ENCODE measurements at regions not wholly inside any gene's neighbourhood (a gene's known extent, or its start where the extent isn't known, plus 50 kb on each side); places are given as distances from the start of the nearest gene placed in this dataset.

GRCh38 chr2:215691346-215691745, 255.5 kb upstream of the FN1 start:
- DNase-seq (ENCODE audit: low read depth in 2 of 2) = no peak

- DNase-seq (ENCODE audit: low read depth in 2 of 2) = no peak
These were observed 251.5 kb upstream of the FN1 start for GRCh38 chr2:215687149-215688031.

DNA sequence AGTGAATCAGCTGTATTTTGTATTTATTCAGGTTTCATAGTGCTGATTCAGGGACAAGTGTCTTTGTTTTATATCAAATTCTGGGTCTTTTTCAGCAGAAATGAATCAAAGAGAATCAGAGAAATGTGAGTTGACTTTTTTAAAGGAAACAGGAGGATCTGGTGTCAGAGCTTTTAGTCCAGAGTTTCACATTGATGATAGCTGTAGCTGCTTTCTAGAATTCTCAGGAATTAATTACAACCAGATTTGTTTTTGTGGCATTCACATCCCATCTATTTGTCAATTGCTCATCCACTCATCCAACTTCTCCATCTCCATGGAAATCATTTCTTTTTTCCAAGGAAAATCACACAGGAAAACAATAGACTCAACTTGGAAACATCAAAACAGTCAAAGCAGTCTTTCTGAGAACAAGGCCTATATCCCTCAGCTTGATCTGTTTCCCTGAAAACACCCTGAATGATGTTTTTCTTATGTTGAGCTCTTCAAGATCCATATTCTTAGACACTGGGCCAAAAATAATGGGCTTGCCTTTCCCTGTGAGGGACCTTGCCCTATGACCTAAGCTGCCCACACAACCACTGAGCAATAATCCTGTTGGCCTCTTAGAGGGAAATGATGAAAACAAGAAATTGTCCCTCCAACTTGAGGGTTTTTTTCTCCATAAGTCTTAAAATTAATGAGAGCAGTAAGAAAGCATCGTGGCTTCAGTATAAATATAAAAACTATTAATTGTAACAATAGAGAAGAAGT, 249.5 kb upstream of the FN1 start:
- DNase-seq (ENCODE audit: low read depth in 2 of 2) = no peak

GRCh38 chr2:215684448-215685237, 248.8 kb upstream of the FN1 start:
- no peak for DNase-seq (ENCODE audit: low read depth in 2 of 2)

GRCh38 chr2:215683295-215683694, 247.4 kb upstream of the FN1 start:
- no peak for DNase-seq (ENCODE audit: low read depth in 2 of 2)

DNA sequence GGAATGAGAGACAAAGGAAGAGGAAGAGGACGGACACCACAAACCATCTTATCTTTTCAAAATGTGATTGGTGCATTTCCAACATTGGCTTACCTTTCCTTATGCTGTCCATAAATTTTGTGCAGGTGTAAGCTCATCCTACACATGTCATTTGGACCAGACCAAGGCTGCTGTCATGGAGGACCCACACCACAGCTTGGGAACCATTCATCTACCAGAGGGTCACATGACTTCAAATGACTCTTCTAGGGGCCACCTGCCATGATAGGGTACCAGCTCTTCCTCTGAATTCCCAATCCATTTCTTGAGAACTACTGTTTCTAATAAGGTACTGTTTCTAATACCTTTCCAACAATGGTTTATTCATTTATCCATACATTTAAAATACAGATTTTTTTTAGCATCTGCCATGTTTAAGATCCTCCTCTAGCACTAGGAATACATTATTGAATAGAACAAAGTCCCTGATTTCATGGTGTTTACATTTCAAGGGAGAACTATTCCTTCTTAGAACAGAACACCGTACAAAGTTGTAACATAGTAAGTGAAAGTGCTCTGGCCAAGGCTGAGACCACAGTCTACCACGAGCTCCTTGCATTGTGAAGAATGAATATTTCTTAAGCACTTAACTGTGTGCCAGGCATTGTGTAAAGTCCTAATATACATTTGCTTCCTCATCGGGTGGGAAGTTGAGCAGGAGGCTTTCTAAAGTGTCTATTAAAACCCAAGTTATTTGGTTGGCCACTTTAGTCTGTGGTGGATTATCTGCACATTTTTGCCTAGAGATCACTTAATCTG, 246.1 kb upstream of the FN1 start:
- DNase-seq (ENCODE audit: low read depth in 2 of 2) = no peak

DNA sequence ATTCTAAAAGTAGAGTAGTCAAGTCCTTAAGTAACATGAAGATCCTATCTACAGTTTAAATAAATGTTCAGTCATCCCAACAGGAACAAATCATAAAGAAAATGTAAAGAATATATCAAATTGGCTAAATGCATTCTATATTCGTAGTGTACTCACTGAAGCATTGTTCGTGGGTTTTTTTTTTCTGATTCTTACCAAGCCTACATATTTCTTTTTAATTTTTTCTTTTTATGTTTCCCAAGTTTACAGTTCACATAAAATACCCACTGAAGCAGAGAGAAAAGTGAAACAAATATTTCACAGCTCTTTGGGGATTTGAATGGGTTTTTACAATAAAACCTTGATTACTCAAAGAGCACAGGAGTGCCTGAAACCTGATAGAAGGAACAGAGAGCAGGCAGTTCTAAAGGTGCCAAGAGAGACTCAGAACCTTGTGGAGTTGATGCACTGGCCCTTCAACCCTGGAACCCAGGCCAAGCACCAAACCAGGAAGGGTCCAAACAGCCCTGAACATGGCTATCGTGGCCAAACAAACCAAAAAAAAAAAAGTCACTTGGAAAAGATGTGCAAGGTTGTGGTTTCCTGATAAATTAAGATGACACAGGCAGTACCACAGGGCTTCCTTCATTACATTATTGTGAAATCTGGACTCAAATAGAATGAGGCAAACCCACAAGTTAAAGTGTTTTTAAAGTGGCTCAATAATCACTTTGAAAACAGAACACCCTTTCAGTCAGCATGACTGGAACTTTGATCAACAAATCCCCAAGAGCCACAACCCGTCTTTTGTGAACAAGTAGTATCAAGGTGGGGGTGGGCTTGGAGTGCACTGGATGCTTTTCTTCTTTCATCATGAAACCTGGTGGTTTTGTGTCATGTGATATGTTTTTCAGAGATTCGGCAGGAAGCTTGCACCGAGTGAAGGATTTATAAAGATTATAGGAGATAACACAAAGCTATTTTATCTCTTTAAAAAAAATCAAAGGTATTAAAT, 245.0 kb upstream of the FN1 start:
- DNase-seq (ENCODE audit: low read depth in 2 of 2) = no peak

DNA sequence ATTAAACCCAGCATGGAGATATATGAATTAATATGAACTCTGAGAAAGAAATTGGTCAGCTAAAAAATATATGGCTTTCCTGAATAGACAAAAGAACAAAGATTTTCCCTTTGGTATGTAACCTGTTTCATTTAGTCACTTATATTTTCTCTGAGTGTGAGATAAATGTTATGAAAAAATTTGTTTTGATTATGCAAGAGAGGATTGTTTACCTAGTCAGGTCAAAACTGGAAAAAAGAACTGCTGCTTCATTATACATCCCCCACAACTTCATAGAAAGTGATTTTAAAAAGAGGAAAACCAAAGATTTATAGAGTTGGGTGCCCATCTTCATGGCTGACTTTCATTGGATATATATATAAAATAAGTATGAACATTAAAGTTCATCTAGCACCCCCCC, 242.2 kb upstream of the FN1 start:
- no peak for DNase-seq (ENCODE audit: low read depth in 2 of 2)

- DNase-seq (ENCODE audit: low read depth in 2 of 2) = no peak
These were observed 241.6 kb upstream of the FN1 start for GRCh38 chr2:215677481-215677880.

DNA sequence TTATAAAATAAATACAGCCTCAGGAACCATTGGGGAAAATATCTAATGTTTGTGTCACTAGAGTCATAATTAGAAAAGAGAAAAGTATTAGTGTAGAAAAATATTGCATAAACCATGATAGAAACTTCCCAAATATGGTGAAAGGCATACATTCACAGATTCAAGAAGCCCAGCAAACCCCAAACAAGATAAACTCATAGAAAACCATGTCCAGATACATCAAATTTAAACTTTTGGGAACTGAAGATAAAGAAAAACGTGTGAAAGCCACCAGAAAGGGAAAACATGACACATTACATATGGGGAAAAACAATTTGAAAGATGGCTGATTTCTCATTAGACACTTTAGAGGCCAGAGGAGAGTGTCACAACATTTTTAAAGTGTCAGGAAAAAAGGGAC, 236.5 kb upstream of the FN1 start:
- no peak for DNase-seq (ENCODE audit: low read depth in 2 of 2)

DNA sequence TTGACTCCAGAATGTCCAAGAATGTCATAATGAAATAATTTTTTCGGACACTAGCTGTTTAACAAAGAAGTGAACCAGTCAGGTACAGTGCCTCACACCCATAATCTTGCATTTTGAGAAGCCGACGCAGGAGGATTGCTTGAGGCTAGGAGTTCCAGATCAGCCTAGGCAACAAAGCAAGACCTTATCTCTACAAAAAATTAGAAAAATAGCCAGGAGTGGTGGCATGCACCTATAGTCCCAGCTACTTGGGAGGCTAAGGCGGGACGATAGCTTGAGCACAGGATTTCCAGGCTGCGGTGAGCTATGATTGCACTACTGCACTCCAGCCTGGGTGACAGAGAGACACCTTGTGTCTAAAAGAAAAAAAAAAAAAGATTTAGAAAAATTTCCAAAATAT, 235.8 kb upstream of the FN1 start:
- no peak for DNase-seq (ENCODE audit: low read depth in 2 of 2)

DNA sequence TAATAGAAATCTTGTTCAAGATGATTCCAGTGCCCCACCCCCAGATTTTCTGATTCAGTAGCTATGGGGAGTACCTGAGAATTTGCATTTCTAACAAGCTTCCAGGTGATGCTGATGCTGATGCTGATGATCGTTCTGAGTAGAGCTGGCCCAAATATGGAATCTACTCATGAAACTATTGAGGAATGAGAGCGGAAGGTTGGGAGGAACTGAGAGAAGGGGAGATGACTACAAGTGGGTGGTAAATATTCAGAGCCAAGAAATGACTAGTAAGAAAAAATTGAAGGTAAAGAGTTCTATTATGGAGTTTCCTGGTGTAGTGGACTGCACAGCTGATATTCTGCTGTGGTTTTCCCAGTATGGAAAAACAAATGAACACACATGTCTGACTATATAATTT, 235.4 kb upstream of the FN1 start:
- DNase-seq (ENCODE audit: low read depth in 2 of 2) = no peak

DNA sequence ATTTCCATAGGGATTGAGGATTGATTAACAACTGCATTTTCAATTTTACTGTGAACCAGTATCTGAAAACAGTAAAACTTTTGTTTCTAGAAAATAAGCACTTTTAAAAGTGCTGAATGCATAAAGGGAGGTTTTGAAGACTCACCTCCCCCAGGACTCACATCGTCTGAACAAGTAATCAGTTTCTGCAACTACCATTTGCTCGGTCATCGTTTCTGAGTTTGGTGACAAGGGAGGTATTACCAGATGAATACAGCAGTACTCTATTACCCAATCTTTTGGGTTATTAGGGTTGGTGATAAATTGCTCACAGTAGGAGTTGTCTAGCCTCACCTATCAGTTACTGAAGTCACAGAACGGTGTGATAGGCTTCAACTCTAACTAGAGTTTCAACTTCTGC, 234.5 kb upstream of the FN1 start:
- no peak for DNase-seq (ENCODE audit: low read depth in 2 of 2)

GRCh38 chr2:215668378-215668775, 232.5 kb upstream of the FN1 start:
- DNase-seq (ENCODE audit: low read depth in 2 of 2) = no peak

- DNase-seq (ENCODE audit: low read depth in 2 of 2) = no peak
These were observed 231.9 kb upstream of the FN1 start for GRCh38 chr2:215667585-215668377.

- no peak for DNase-seq (ENCODE audit: low read depth in 2 of 2)
These were observed 229.1 kb upstream of the FN1 start for GRCh38 chr2:215664847-215665525.

DNA sequence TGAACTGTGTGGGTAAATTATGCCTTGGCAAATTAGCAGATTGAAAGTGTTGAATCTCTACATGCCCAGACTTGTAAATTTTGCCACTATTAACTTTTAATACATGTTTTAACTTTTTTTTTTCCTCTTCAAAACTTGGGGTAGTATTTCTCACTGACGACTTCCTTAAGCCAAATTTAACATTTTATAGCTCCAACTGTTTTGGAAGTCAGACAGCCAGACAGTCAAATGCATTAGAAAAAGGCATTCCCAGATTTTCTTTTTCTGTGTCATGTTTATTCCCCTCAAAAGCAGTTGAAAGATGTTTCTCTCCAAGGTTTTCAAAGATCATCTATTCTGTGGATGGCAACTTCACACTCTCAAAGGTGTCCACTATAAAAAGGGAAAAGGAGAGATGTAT, 226.8 kb upstream of the FN1 start:
- no peak for DNase-seq (ENCODE audit: low read depth in 2 of 2)

DNA sequence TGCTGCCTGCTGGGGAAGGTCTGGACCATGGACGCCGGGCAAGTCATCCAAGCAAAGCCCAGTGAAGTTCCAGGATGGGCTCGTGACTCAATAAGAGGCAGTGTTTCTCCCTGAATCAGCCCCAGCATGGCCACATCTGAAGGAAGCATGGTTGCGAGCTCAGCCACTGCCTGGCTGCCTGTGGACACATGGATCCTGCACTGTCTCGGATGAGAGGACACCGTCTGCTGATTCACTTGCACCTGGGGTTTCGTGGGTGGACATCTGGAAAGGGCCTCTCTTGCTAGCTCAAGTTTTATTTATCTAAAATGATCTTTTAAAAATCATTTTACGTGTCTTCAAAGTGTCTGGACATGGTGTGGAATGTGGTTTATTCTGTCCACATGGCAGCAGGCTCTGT, 224.8 kb upstream of the FN1 start:
- DNase-seq (ENCODE audit: low read depth in 2 of 2) = no peak

GRCh38 chr2:215659650-215660049, 223.8 kb upstream of the FN1 start:
- no peak for DNase-seq (ENCODE audit: low read depth in 2 of 2)

All from stimulated activated CD4-positive, alpha-beta T cell treated with anti-CD3 and anti-CD28 coated beads, Interleukin-12 subunit alpha, Interleukin-12 subunit beta, amount 100 ng/mL, for 24 hours (primary cell).